OCI-LY3 (cell line): ENCODE measurements at regions not wholly inside any gene's neighbourhood (a gene's known extent, or its start where the extent isn't known, plus 50 kb on each side); places are given as distances from the start of the nearest gene placed in this dataset.

ENCODE experiments used
- H2AFZ ChIP-seq: fragments of 200-600, 300-600 bp; shearing (Covaris generic); 2 replicates; pipeline ENCODE4 v1.6.0; 2014; ENCODE audit warnings: antibody characterized with exemption, low read depth, low read length
- H3K27ac ChIP-seq: fragments of 200-600, 300-600 bp; sonication (generic); 2 replicates; pipeline ENCODE4 v1.5.1; 2014; ENCODE audit warnings: mild to moderate bottlenecking, low read length, moderate library complexity, mixed read lengths
- H3K27me3 ChIP-seq: fragments of 200-600, 300-600 bp; sonication (generic); 2 replicates; pipeline ENCODE4 v1.6.1; 2014; ENCODE audit warnings: low read depth, low read length, mixed read lengths
- H3K36me3 ChIP-seq: fragments of 200-600, 300-600 bp; sonication (generic); replicated peaks from 2 replicates; pipeline ENCODE3; 2014; ENCODE audit warnings: low read depth, low read length, mixed read lengths
- H3K4me1 ChIP-seq: fragments of 300-600, 200-600 bp; sonication (generic); 2 replicates; pipeline ENCODE4 v1.6.1; 2014; ENCODE audit warnings: low read length, mixed read lengths
- H3K4me2 ChIP-seq: fragments of 200-600, 300-600 bp; sonication (generic); 2 replicates; pipeline ENCODE4 v1.6.1; 2014; ENCODE audit warnings: low read length, mixed read lengths
- H3K4me3 ChIP-seq: fragments of 300-600, 200-600 bp; sonication (generic); 2 replicates; pipeline ENCODE4 v1.5.1; 2014; ENCODE audit warnings: antibody characterized with exemption, mild to moderate bottlenecking, low read length, moderate library complexity
- H3K79me2 ChIP-seq: fragments of 300-600, 200-600 bp; shearing (Covaris generic); 2 replicates; pipeline ENCODE4 v1.6.1; 2014; ENCODE audit warnings: mild to moderate bottlenecking, low read length, mixed read lengths
- H3K9ac ChIP-seq: fragments of 300-600, 200-600 bp; shearing (Covaris generic); 2 replicates; pipeline ENCODE4 v1.6.0; 2014; ENCODE audit warnings: mild to moderate bottlenecking, low read length, moderate library complexity
- H3K9me3 ChIP-seq: fragments of 200-600, 300-600 bp; shearing (Covaris generic); 2 replicates; pipeline ENCODE4 v1.6.1; 2014; ENCODE audit warnings: low read length, mixed read lengths; ENCODE audit not compliant: insufficient read depth
- H4K20me1 ChIP-seq: fragments of 200-600, 300-600 bp; sonication (generic); 2 replicates; pipeline ENCODE4 v1.6.1; 2016; ENCODE audit warnings: low read length, mixed read lengths; ENCODE audit not compliant: insufficient read depth
- EZH2phosphoT487 ChIP-seq: fragments of 200-600 bp; shearing (Covaris generic); IDR thresholded peaks from 2 replicates; pipeline ENCODE4 v1.6.1; 2018; ENCODE audit warnings: antibody characterized with exemption, mixed run types, low read depth
- TF ChIP-seq, protein P1 (sequence below): fragments of 200-600, 300-600 bp; sonication (generic); IDR thresholded peaks from 2 replicates; pipeline ENCODE4 v1.5.1; 2014; ENCODE audit warnings: antibody characterized with exemption, low read length, low read depth

DNA sequence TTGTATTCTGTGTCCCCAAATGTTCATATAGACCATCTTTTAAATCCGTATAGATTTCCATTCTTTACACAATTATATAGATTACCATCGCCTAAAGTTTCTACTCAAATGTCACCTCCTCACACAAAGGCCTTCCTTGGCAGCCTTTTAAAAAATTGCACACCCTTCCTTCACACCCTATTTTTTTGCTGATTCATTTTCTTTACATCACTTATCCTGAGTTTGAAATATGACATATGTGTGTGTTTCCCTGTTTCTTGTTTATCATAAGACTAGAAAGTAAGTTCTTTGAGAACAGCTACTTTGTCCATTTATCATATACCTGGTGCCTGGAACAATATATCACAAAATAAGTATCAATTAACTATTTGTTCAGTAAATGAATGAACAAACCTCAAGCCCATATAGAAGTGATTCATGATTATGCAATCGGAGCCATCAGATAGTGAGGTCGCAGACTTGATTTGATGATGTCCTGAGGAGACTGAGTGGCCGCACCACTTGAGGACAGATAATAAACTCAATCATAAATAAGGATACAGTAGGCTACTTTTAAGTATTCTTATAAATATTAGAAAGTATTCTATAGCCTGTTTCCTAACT, 327.4 kb upstream of the ZC3H12C start:
- Histone ChIP-seq H4K20me1 (no peaks in the 10 kb centered on the region), H3K9ac (no peak overlapping the region), H3K27me3 (no peaks in the 10 kb centered on the region), H3K4me1 (no peaks in the 10 kb centered on the region), H3K9me3 (no peaks in the 10 kb centered on the region), H3K27ac (no peak overlapping the region), H3K36me3 (no peaks in the 10 kb centered on the region), H2AFZ (no peak overlapping the region), H3K4me3 (no peak overlapping the region), H3K79me2 (no peaks in the 10 kb centered on the region), H3K4me2 (no peak overlapping the region)
- TF ChIP-seq, protein P1, sequence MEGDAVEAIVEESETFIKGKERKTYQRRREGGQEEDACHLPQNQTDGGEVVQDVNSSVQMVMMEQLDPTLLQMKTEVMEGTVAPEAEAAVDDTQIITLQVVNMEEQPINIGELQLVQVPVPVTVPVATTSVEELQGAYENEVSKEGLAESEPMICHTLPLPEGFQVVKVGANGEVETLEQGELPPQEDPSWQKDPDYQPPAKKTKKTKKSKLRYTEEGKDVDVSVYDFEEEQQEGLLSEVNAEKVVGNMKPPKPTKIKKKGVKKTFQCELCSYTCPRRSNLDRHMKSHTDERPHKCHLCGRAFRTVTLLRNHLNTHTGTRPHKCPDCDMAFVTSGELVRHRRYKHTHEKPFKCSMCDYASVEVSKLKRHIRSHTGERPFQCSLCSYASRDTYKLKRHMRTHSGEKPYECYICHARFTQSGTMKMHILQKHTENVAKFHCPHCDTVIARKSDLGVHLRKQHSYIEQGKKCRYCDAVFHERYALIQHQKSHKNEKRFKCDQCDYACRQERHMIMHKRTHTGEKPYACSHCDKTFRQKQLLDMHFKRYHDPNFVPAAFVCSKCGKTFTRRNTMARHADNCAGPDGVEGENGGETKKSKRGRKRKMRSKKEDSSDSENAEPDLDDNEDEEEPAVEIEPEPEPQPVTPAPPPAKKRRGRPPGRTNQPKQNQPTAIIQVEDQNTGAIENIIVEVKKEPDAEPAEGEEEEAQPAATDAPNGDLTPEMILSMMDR = no peak
- TF ChIP-seq EZH2phosphoT487 = no peak

DNA sequence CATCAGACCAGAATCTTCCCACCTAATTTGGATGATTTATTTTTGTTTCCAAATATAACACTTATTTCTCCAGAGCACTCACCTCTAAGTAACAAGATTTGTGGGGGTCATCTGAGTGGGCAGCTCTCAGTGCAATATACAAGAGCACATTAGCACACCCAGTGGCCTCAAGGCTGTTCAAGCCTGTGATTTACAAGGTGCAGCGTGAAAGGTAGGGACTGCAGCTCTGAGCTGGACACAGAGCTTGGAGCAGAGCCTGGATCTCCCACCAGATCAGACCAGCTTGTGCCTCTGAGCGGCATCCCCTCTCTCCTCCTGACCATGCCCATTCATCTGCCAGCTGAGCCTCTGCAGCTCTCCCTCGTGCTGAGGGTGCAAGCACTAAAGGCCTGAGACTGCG, 323.3 kb upstream of the ZC3H12C start:
- H3K27ac ChIP-seq = no peak overlapping the region
- H4K20me1 ChIP-seq = no peaks in the 10 kb centered on the region
- H3K36me3 ChIP-seq = no peaks in the 10 kb centered on the region
- no peaks in the 10 kb centered on the region for H3K9me3 ChIP-seq
- no peak overlapping the region for H3K4me2 ChIP-seq
- no peaks in the 10 kb centered on the region for H3K4me1 ChIP-seq
- no peak overlapping the region for H2AFZ ChIP-seq
- TF ChIP-seq, protein P1 = no peak
- TF ChIP-seq EZH2phosphoT487 = no peak
- H3K9ac ChIP-seq = no peak overlapping the region
- H3K79me2 ChIP-seq = no peaks in the 10 kb centered on the region
- no peak overlapping the region for H3K4me3 ChIP-seq
- 0 out of 2 replicates have a peak, but pooled peaks cover 3% of the 10 kb centered on the region for H3K27me3 ChIP-seq

DNA sequence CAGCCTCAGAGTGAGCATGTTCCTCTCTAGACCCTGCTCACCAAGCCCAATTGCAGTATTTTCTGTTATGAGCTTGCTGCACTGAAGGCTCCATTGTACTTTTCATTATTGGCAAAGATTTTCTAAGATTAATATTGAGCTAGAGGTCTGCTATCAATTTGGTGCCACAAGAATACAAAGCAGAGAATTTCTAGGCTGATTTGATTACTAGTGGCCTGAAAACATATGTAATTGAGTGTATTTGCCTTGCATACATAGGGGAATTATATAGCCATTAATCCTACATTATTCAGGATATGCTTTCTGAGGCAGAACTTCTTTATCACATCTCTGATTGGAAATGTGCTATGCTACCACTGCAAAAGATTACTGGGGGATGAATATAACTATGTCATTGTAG, 322.9 kb upstream of the ZC3H12C start:
- Histone ChIP-seq H3K79me2 (no peaks in the 10 kb centered on the region), H3K9ac (no peak overlapping the region), H4K20me1 (no peaks in the 10 kb centered on the region), H3K4me3 (no peak overlapping the region), H3K27ac (no peak overlapping the region), H3K4me2 (no peak overlapping the region), H3K27me3 (0 out of 2 replicates have a peak, but pooled peaks cover 3% of the 10 kb centered on the region), H2AFZ (no peak overlapping the region), H3K4me1 (no peaks in the 10 kb centered on the region), H3K9me3 (no peaks in the 10 kb centered on the region), H3K36me3 (no peaks in the 10 kb centered on the region)
- TF ChIP-seq EZH2phosphoT487 = no peak
- TF ChIP-seq, protein P1 = no peak

DNA sequence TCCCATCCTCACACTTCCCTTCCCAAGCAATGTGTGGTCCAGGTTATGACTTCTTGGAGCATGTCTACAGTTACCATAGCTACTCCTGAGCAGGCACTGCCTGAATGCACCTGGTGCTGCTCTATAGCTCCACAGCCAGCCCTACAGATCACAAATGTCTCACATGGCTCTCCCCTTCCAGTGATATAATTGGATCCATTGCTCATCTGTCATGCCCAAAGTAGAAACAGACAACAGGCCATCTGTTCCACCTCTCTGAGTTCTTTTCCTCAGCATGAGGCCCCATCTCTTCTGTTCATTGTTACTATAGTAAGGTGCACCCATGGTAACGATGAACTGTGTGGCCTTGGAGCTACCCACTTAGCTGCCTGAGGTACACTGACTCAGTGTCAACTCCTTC, 320.3 kb upstream of the ZC3H12C start:
- no peak overlapping the region for H3K9ac ChIP-seq
- no peaks in the 10 kb centered on the region for H3K79me2 ChIP-seq
- H2AFZ ChIP-seq = no peak overlapping the region
- H3K4me3 ChIP-seq = no peak overlapping the region
- H3K4me2 ChIP-seq = no peak overlapping the region
- 0 out of 2 replicates have a peak, but pooled peaks cover 3% of the 10 kb centered on the region for H3K27me3 ChIP-seq
- H3K27ac ChIP-seq = no peak overlapping the region
- no peaks in the 10 kb centered on the region for H3K36me3 ChIP-seq
- H3K9me3 ChIP-seq = no peaks in the 10 kb centered on the region
- TF ChIP-seq, protein P1 = no peak
- TF ChIP-seq EZH2phosphoT487 = no peak
- no peaks in the 10 kb centered on the region for H4K20me1 ChIP-seq
- no peaks in the 10 kb centered on the region for H3K4me1 ChIP-seq
